SU-DHL-6 (cell line): ENCODE measurements at regions not wholly inside any gene's neighbourhood (a gene's known extent, or its start where the extent isn't known, plus 50 kb on each side); places are given as distances from the start of the nearest gene placed in this dataset.

Source experiments
- H2AFZ ChIP-seq: fragments of 200-600 bp; sonication (generic); 2 replicates; pipeline ENCODE4 v1.6.1; 2014; ENCODE audit warnings: low read depth, mild to moderate bottlenecking, moderate library complexity, mixed read lengths, antibody characterized with exemption, low read length; ENCODE audit not compliant: severe bottlenecking
- H3F3A ChIP-seq: fragments of 200-600 bp; shearing (Covaris generic); 2 replicates; pipeline ENCODE4 v1.6.0; 2016; ENCODE audit warnings: antibody characterized with exemption, mild to moderate bottlenecking; ENCODE audit not compliant: insufficient read depth
- H3K27ac ChIP-seq: fragments of 200-600 bp; sonication (generic); 2 replicates; pipeline ENCODE4 v1.5.1; 2016; ENCODE audit warnings: low read depth, mild to moderate bottlenecking, low read length, moderate library complexity, mixed read lengths
- H3K27me3 ChIP-seq: fragments of 200-600 bp; sonication (generic), shearing (Covaris generic); 2 replicates; pipeline ENCODE4 v1.6.0; 2014; ENCODE audit warnings: mild to moderate bottlenecking, low read length
- H3K36me3 ChIP-seq: fragments of 200-600 bp; sonication (generic); 2 replicates; pipeline ENCODE4 v1.6.1; 2014; ENCODE audit warnings: mild to moderate bottlenecking, low read length, mixed read lengths
- H3K4me2 ChIP-seq: fragments of 300-600, 200-600 bp; shearing (Covaris generic), sonication (generic); 2 replicates; pipeline ENCODE4 v1.6.0; 2014; ENCODE audit warnings: low read length, low read depth, mild to moderate bottlenecking; ENCODE audit not compliant: poor library complexity, severe bottlenecking
- H3K4me3 ChIP-seq: fragments of 200-600 bp; sonication (generic); 2 replicates; pipeline ENCODE4 v1.5.1; 2014; ENCODE audit warnings: antibody characterized with exemption, low read length, mild to moderate bottlenecking, mixed read lengths; ENCODE audit not compliant: insufficient read depth, poor library complexity, severe bottlenecking
- H3K79me2 ChIP-seq: fragments of 200-600 bp; sonication (generic); 2 replicates; pipeline ENCODE4 v1.6.1; 2014; ENCODE audit warnings: mild to moderate bottlenecking, low read length, moderate library complexity; ENCODE audit not compliant: insufficient read depth
- H3K9ac ChIP-seq: fragments of 200-600 bp; sonication (generic); 2 replicates; pipeline ENCODE4 v1.7.0; 2014; ENCODE audit warnings: mild to moderate bottlenecking, low read length
- H3K9me2 ChIP-seq: fragments of 200-600 bp; sonication (generic); replicated peaks from 2 replicates; pipeline ENCODE4 v1.6.1; 2014; ENCODE audit warnings: low read length; ENCODE audit not compliant: insufficient read depth
- H3K9me3 ChIP-seq: fragments of 200-600 bp; sonication (generic); 2 replicates; pipeline ENCODE4 v1.6.1; 2014; ENCODE audit warnings: low read length, mixed read lengths; ENCODE audit not compliant: insufficient read depth
- H4K20me1 ChIP-seq: fragments of 200-600 bp; sonication (generic); 2 replicates; pipeline ENCODE4 v1.6.1; 2014; ENCODE audit warnings: low read depth, mild to moderate bottlenecking, antibody characterized with exemption, low read length, moderate library complexity, mixed read lengths
- EZH2phosphoT487 ChIP-seq: fragments of 200-600 bp; sonication (generic), shearing (Covaris generic); conservative IDR thresholded peaks from 2 replicates; pipeline ENCODE4 v1.6.1; 2018; ENCODE audit warnings: mild to moderate bottlenecking, antibody characterized with exemption, low read length, moderate library complexity, mixed read lengths
- TF ChIP-seq, protein P1 (sequence below): fragments of 200-600 bp; sonication (generic); IDR thresholded peaks from one replicate; pipeline ENCODE4 v1.5.1; 2017; ENCODE audit warnings: antibody characterized with exemption, mild to moderate bottlenecking, low read length, moderate library complexity; ENCODE audit not compliant: insufficient read depth, poor library complexity, severe bottlenecking

DNA sequence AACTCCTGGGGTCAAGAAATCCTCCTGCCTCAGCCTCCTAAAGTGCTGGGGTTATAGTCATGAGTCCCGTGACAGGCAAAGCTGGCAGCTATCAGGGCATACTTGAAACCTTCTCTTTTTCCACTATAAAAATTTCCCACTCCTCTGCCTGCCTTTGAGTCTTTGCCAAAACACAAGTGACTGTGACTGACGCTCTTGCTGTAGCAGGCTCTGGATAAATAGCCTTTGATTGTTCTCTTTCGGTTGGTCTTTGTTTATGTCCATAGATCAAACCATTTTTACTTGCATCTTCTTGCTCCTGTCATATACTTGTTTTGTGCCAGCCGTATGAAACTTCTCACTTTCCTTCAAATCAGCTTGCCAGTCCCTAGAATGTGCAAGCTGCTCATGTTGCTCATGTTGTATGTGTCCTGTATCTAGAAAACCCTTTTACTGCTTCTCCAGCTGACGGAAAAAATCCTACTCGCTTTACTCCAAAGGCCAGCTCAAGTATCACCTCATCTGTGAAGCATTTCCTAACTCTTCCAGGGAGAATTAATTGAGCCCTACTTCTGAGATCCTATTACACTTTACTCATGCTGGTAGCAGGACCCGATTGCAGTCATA, 73.1 kb downstream of the RESF1 start:
- H2AFZ ChIP-seq, result no peak overlapping the region
- TF ChIP-seq, protein P1, sequence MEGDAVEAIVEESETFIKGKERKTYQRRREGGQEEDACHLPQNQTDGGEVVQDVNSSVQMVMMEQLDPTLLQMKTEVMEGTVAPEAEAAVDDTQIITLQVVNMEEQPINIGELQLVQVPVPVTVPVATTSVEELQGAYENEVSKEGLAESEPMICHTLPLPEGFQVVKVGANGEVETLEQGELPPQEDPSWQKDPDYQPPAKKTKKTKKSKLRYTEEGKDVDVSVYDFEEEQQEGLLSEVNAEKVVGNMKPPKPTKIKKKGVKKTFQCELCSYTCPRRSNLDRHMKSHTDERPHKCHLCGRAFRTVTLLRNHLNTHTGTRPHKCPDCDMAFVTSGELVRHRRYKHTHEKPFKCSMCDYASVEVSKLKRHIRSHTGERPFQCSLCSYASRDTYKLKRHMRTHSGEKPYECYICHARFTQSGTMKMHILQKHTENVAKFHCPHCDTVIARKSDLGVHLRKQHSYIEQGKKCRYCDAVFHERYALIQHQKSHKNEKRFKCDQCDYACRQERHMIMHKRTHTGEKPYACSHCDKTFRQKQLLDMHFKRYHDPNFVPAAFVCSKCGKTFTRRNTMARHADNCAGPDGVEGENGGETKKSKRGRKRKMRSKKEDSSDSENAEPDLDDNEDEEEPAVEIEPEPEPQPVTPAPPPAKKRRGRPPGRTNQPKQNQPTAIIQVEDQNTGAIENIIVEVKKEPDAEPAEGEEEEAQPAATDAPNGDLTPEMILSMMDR, result no peak
- no peak for TF ChIP-seq EZH2phosphoT487
- H3K79me2 ChIP-seq, result no peaks in the 10 kb centered on the region
- H3K36me3 ChIP-seq, result no peaks in the 10 kb centered on the region
- no peaks in the 10 kb centered on the region for H3K27me3 ChIP-seq
- H3K9me3 ChIP-seq, result no peaks in the 10 kb centered on the region
- no peak overlapping the region for H3K4me2 ChIP-seq
- no peak overlapping the region for H3K9ac ChIP-seq
- no peak overlapping the region for H3K4me3 ChIP-seq
- H3K27ac ChIP-seq, result no peak overlapping the region
- H3K9me2 ChIP-seq, result no peaks in the 10 kb centered on the region
- H4K20me1 ChIP-seq, result no peaks in the 10 kb centered on the region
- H3F3A ChIP-seq, result 0 out of 2 replicates have a peak, but pooled peaks cover 4% of the 10 kb centered on the region

DNA sequence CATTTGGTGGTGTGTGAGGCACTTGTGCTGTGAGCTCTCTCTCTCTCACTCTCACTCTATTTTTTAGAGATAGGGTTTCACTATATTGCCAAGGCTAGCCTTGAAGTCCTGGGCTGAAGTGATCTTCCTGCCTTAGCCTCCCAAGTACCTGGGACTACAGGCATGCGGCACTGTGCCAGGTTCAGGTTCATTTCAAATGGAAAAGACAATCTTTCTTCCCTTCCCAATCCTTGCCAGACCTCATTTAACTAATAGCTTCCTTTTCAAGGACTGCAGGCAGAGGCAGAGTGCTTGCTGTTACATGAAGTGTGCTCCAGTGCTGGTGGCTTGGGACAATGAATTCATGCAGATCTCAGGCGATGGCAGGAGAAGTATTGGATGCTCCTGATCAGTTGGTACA, 73.2 kb upstream of the BICD1 start:
- H3K4me3 ChIP-seq, result no peak overlapping the region
- H3K9me3 ChIP-seq, result no peaks in the 10 kb centered on the region
- no peaks in the 10 kb centered on the region for H3K9me2 ChIP-seq
- no peak overlapping the region for H2AFZ ChIP-seq
- no peaks in the 10 kb centered on the region for H3K27me3 ChIP-seq
- no peak overlapping the region for H3K9ac ChIP-seq
- no peaks in the 10 kb centered on the region for H4K20me1 ChIP-seq
- H3K36me3 ChIP-seq, result no peaks in the 10 kb centered on the region
- no peaks in the 10 kb centered on the region for H3K79me2 ChIP-seq
- no peak overlapping the region for H3K27ac ChIP-seq
- TF ChIP-seq, protein P1, result no peak
- H3F3A ChIP-seq, result no peaks in the 10 kb centered on the region
- H3K4me2 ChIP-seq, result no peak overlapping the region

DNA sequence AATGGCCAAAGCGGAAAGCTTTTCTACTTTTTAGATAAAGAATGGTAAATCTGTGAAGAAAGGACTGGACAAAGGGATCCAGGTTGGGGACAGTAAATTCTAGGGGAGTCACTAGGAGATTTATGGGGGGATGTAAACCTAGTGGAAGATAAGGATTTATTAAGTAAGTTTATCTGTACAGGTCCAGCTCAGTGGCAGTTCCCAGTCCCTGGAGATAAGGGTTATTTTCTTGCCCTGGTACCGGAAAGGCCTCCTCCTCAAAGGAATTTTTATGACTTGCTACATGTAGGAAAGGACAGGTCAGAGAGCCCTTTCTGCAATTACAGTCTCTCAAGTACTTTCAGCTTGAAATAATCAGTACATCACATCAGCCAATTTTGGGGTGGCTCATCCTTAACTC, 72.6 kb upstream of the BICD1 start:
- Histone ChIP-seq H3F3A (no peaks in the 10 kb centered on the region), H3K79me2 (no peaks in the 10 kb centered on the region), H3K4me3 (no peak overlapping the region), H3K9me3 (no peaks in the 10 kb centered on the region), H4K20me1 (no peaks in the 10 kb centered on the region), H3K27ac (no peak overlapping the region), H3K4me2 (no peak overlapping the region), H3K36me3 (no peaks in the 10 kb centered on the region), H3K27me3 (no peaks in the 10 kb centered on the region), H3K9ac (no peak overlapping the region), H3K9me2 (no peaks in the 10 kb centered on the region), H2AFZ (no peak overlapping the region)
- TF ChIP-seq, protein P1, result no peak
- no peak for TF ChIP-seq EZH2phosphoT487
